ENCODE measurements at regions not wholly inside any gene's neighbourhood (a gene's known extent, or its start where the extent isn't known, plus 50 kb on each side); places are given as distances from the start of the nearest gene placed in this dataset.

GRCh38 chr7:80279760-80280159 is 145.1 kb downstream of the GNAI1 start:
- Histone ChIP-seq H3K4me1 (peaks cover 7 to 21% of the 10 kb centered on the region in 2 donors), H3K36me3 (no peaks in the 10 kb centered on the region), H3K4me3 (no peak overlapping the region), H3K27ac (peak overlapping the region in 3 of 4 donors; percentile 26 to 49 (median 32)), H3K27me3 (no peaks in the 10 kb centered on the region), H3K9me3 (no peaks in the 10 kb centered on the region)
- in situ Hi-C loops (cut with MboI; ENCODE audit: low sequenced_read_pairs in 4 of 4) (no loop called here), intact Hi-C loops (cut with DNase I; ENCODE audit: low total_unique reads) (loop anchor here (10.0 kb wide), 1 partner anchor 145 kb away; the partner anchor contains the start of gene GNAI1)
- DNase-seq (no peak), ATAC-seq (no peak)
- no peak for TF ChIP-seq POLR2A (IDR thresholded peaks at IDR 0.05)
- TF ChIP-seq, protein P1, sequence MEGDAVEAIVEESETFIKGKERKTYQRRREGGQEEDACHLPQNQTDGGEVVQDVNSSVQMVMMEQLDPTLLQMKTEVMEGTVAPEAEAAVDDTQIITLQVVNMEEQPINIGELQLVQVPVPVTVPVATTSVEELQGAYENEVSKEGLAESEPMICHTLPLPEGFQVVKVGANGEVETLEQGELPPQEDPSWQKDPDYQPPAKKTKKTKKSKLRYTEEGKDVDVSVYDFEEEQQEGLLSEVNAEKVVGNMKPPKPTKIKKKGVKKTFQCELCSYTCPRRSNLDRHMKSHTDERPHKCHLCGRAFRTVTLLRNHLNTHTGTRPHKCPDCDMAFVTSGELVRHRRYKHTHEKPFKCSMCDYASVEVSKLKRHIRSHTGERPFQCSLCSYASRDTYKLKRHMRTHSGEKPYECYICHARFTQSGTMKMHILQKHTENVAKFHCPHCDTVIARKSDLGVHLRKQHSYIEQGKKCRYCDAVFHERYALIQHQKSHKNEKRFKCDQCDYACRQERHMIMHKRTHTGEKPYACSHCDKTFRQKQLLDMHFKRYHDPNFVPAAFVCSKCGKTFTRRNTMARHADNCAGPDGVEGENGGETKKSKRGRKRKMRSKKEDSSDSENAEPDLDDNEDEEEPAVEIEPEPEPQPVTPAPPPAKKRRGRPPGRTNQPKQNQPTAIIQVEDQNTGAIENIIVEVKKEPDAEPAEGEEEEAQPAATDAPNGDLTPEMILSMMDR (IDR thresholded peaks at IDR 0.05 in 4 of 5, conservative IDR thresholded peaks at IDR 0.05 in 1 of 5), result no peak

- H3K36me3 ChIP-seq, result no peaks in the 10 kb centered on the region
- intact Hi-C loops (cut with DNase I; ENCODE audit: low total_unique reads) (no loop called here), in situ Hi-C loops (cut with MboI; ENCODE audit: low sequenced_read_pairs in 4 of 4) (no loop called here)
- DNase-seq (no peak), ATAC-seq (no peak)
- peaks cover 7 to 21% of the 10 kb centered on the region in 2 donors for H3K4me1 ChIP-seq
- H3K4me3 ChIP-seq, result no peak overlapping the region
- peak overlapping the region in 3 of 4 donors; percentile 38 to 60 (median 60) for H3K27ac ChIP-seq
- no peaks in the 10 kb centered on the region for H3K27me3 ChIP-seq
- H3K9me3 ChIP-seq, result no peaks in the 10 kb centered on the region
- TF ChIP-seq, protein P1 (IDR thresholded peaks at IDR 0.05 in 4 of 5, conservative IDR thresholded peaks at IDR 0.05 in 1 of 5), result no peak
- TF ChIP-seq POLR2A (IDR thresholded peaks at IDR 0.05), result no peak
These were observed 144.1 kb downstream of the GNAI1 start for GRCh38 chr7:80278737-80279136.

GRCh38 chr7:80277434-80278427 is 143.1 kb downstream of the GNAI1 start:
- H3K27me3 ChIP-seq, result no peaks in the 10 kb centered on the region
- DNase-seq (no peak), ATAC-seq (peak in 1 of 2 donors; percentile 30)
- H3K4me1 ChIP-seq, result peaks cover 7 to 21% of the 10 kb centered on the region in 2 donors
- H3K4me3 ChIP-seq, result no peak overlapping the region
- intact Hi-C loops (cut with DNase I; ENCODE audit: low total_unique reads) (no loop called here), in situ Hi-C loops (cut with MboI; ENCODE audit: low sequenced_read_pairs in 4 of 4) (no loop called here)
- TF ChIP-seq, protein P1 (IDR thresholded peaks at IDR 0.05 in 4 of 5, conservative IDR thresholded peaks at IDR 0.05 in 1 of 5), result no peak
- TF ChIP-seq POLR2A (IDR thresholded peaks at IDR 0.05), result no peak
- peak overlapping the region; percentile 34 to 60 (median 53) for H3K27ac ChIP-seq
- H3K36me3 ChIP-seq, result no peaks in the 10 kb centered on the region
- H3K9me3 ChIP-seq, result no peaks in the 10 kb centered on the region

Data from gastrocnemius medialis (tissue), 4 donors.